ENCODE measurements at regions not wholly inside any gene's neighbourhood (a gene's known extent, or its start where the extent isn't known, plus 50 kb on each side); places are given as distances from the start of the nearest gene placed in this dataset.
"Not testable (repeated sequence)": the region's sequence is repeated elsewhere in the genome, so short reads cannot be mapped to it uniquely, and the experiment has no call there.

GRCh38 chr12:33825986-33826602 lies 196.2 kb upstream of the ALG10 start:
- DNase-seq (ENCODE audit: low read depth): no peak

- no peak for DNase-seq (ENCODE audit: low read depth)
Measured at GRCh38 chr12:33828326-33828725, 194.0 kb upstream of the ALG10 start.

GRCh38 chr12:33830070-33830469 lies 192.2 kb upstream of the ALG10 start:
- peak; percentile 32 for DNase-seq (ENCODE audit: low read depth)

- no peak for DNase-seq (ENCODE audit: low read depth)
Measured at GRCh38 chr12:33832900-33833299, 189.4 kb upstream of the ALG10 start.

- DNase-seq (ENCODE audit: low read depth): no peak
Measured at GRCh38 chr12:33834672-33835071, 187.6 kb upstream of the ALG10 start.

GRCh38 chr12:33876618-33877017 lies 145.7 kb upstream of the ALG10 start:
- no peak for DNase-seq (ENCODE audit: low read depth)

- DNase-seq (ENCODE audit: low read depth): no peak
Measured at GRCh38 chr12:33892425-33892824, 129.9 kb upstream of the ALG10 start.

- not testable (repeated sequence) for DNase-seq (ENCODE audit: low read depth)
Measured at GRCh38 chr12:33920460-33920859, 101.8 kb upstream of the ALG10 start.

GRCh38 chr12:33926095-33926494 lies 96.2 kb upstream of the ALG10 start:
- no peak for DNase-seq (ENCODE audit: low read depth)

GRCh38 chr12:33937669-33938068 lies 84.6 kb upstream of the ALG10 start:
- not testable (repeated sequence) for DNase-seq (ENCODE audit: low read depth)

- DNase-seq (ENCODE audit: low read depth): no peak
Measured at GRCh38 chr12:33942172-33942571, 80.1 kb upstream of the ALG10 start.

GRCh38 chr12:33944703-33945437 lies 77.4 kb upstream of the ALG10 start:
- DNase-seq (ENCODE audit: low read depth): no peak

- DNase-seq (ENCODE audit: low read depth): no peak
Measured at GRCh38 chr12:33945438-33945784, 76.9 kb upstream of the ALG10 start.

GRCh38 chr12:33966219-33966618 lies 56.1 kb upstream of the ALG10 start:
- DNase-seq (ENCODE audit: low read depth): not testable (repeated sequence)

- no peak for DNase-seq (ENCODE audit: low read depth)
Measured at GRCh38 chr12:33967760-33968159, 54.5 kb upstream of the ALG10 start.
